ENCODE measurements at regions not wholly inside any gene's neighbourhood (a gene's known extent, or its start where the extent isn't known, plus 50 kb on each side); places are given as distances from the start of the nearest gene placed in this dataset.

GRCh38 chr5:129163810-129164378 lies 69.3 kb downstream of the ISOC1 start:
- TF ChIP-seq CTCF (IDR thresholded peaks at IDR 0.05; ENCODE audit: insufficient read depth, low read depth, low read length, missing control alignments): no peak
- no peak for DNase-seq (ENCODE audit: low read depth)
- H3K4me3 ChIP-seq (ENCODE audit: low read depth, low read length): no peak overlapping the region

GRCh38 chr5:129170050-129170449 lies 75.5 kb downstream of the ISOC1 start:
- no peak for DNase-seq (ENCODE audit: low read depth)
- H3K4me3 ChIP-seq (ENCODE audit: low read depth, low read length): no peak overlapping the region
- TF ChIP-seq CTCF (IDR thresholded peaks at IDR 0.05; ENCODE audit: insufficient read depth, low read depth, low read length, missing control alignments): no peak

GRCh38 chr5:129171194-129171944 lies 76.8 kb downstream of the ISOC1 start:
- no peak overlapping the region for H3K4me3 ChIP-seq (ENCODE audit: low read depth, low read length)
- DNase-seq (ENCODE audit: low read depth): no peak
- no peak for TF ChIP-seq CTCF (IDR thresholded peaks at IDR 0.05; ENCODE audit: insufficient read depth, low read depth, low read length, missing control alignments)

GRCh38 chr5:129172580-129172979 lies 78.0 kb downstream of the ISOC1 start:
- no peak overlapping the region for H3K4me3 ChIP-seq (ENCODE audit: low read depth, low read length)
- no peak for DNase-seq (ENCODE audit: low read depth)
- no peak for TF ChIP-seq CTCF (IDR thresholded peaks at IDR 0.05; ENCODE audit: insufficient read depth, low read depth, low read length, missing control alignments)

GRCh38 chr5:129173771-129174170 lies 79.2 kb downstream of the ISOC1 start:
- no peak overlapping the region for H3K4me3 ChIP-seq (ENCODE audit: low read depth, low read length)
- no peak for DNase-seq (ENCODE audit: low read depth)
- no peak for TF ChIP-seq CTCF (IDR thresholded peaks at IDR 0.05; ENCODE audit: insufficient read depth, low read depth, low read length, missing control alignments)

- no peak for DNase-seq (ENCODE audit: low read depth)
- H3K4me3 ChIP-seq (ENCODE audit: low read depth, low read length): no peak overlapping the region
- TF ChIP-seq CTCF (IDR thresholded peaks at IDR 0.05; ENCODE audit: insufficient read depth, low read depth, low read length, missing control alignments): no peak
Measured at GRCh38 chr5:129174480-129174879, 79.9 kb downstream of the ISOC1 start.

GRCh38 chr5:129177451-129177850 lies 82.9 kb downstream of the ISOC1 start:
- TF ChIP-seq CTCF (IDR thresholded peaks at IDR 0.05; ENCODE audit: insufficient read depth, low read depth, low read length, missing control alignments): no peak
- DNase-seq (ENCODE audit: low read depth): no peak
- H3K4me3 ChIP-seq (ENCODE audit: low read depth, low read length): no peak overlapping the region
